Mucosa of descending colon (tissue), 3 donors: ENCODE measurements at regions not wholly inside any gene's neighbourhood (a gene's known extent, or its start where the extent isn't known, plus 50 kb on each side); places are given as distances from the start of the nearest gene placed in this dataset.

Source experiments
- ATAC-seq: fragments of 200-7000 bp; cut with Tn5 transposase; one replicate; pipeline ENCODE4 v1.9.1; 2020; ENCODE audit warnings: mild to moderate bottlenecking, moderate library complexity
- DNase-seq, 3 donors: peaks; one replicate each; pipeline ENCODE4 v3.0.0-alpha.2; 2020
- H3K36me3 ChIP-seq: fragments of 200-600 bp; one replicate; pipeline ENCODE4 v1.8.0; 2021; ENCODE audit warnings: low read depth, mild to moderate bottlenecking
- H3K4me1 ChIP-seq: fragments of 200-600 bp; one replicate; pipeline ENCODE4 v1.8.0; 2021; ENCODE audit warnings: low read depth, mild to moderate bottlenecking
- H3K4me3 ChIP-seq: fragments of 200-600 bp; one replicate; pipeline ENCODE4 v1.8.0; 2021; ENCODE audit warnings: mild to moderate bottlenecking
- H3K9me3 ChIP-seq: fragments of 200-600 bp; one replicate; pipeline ENCODE4 v1.8.0; 2021; ENCODE audit warnings: mild to moderate bottlenecking
- CTCF ChIP-seq: fragments of 200-600 bp; IDR thresholded peaks from one replicate; pipeline ENCODE4 v1.8.0; 2022; ENCODE audit warnings: antibody characterized with exemption, mild to moderate bottlenecking
- intact Hi-C, 2 donors: fragments of 100-400 bp; cut with DNase I in 1 of 2; cut with micrococcal nuclease in 1 of 2; formaldehyde crosslinking; loops; one replicate each; pipeline versions ENCODE4 v1.11.0 to v1.11.1; 2022; cut with DNase I, micrococcal nuclease
- donor health status: DM: no; HTN: no; CAD: no; lungs with moderate emphysema.
- donor health status: DM: no; HTN: no; CAD: no.
- donor health status: DM: no; HTN: yes; CAD: no.

- no peak overlapping the region for H3K4me3 ChIP-seq
- H3K4me1 ChIP-seq: peaks cover 13% of the 10 kb centered on the region
- H3K9me3 ChIP-seq: no peaks in the 10 kb centered on the region
- TF ChIP-seq CTCF: no peak
- no peaks in the 10 kb centered on the region for H3K36me3 ChIP-seq
- intact Hi-C loops: no loop called here
- DNase-seq (no peak), ATAC-seq (no peak)
Measured at GRCh38 chr5:109486200-109486804, 76.5 kb upstream of the PJA2 start.

GRCh38 chr5:109485030-109485429 lies 75.3 kb upstream of the PJA2 start:
- H3K36me3 ChIP-seq: no peaks in the 10 kb centered on the region
- no peak overlapping the region for H3K4me3 ChIP-seq
- no peak for TF ChIP-seq CTCF
- intact Hi-C loops: no loop called here
- ATAC-seq (peak; percentile 81), DNase-seq (peak; percentile 65 to 88 (median 83))
- peaks cover 13% of the 10 kb centered on the region for H3K4me1 ChIP-seq
- H3K9me3 ChIP-seq: no peaks in the 10 kb centered on the region

GRCh38 chr5:109484597-109484996 lies 74.8 kb upstream of the PJA2 start:
- peak; percentile 71 for ATAC-seq
- Histone ChIP-seq H3K9me3 (no peaks in the 10 kb centered on the region), H3K36me3 (no peaks in the 10 kb centered on the region), H3K4me3 (no peak overlapping the region), H3K4me1 (peaks cover 13% of the 10 kb centered on the region)
- DNase-seq: no peak
- intact Hi-C loops: no loop called here
- no peak for TF ChIP-seq CTCF

GRCh38 chr5:109483395-109483971 lies 73.7 kb upstream of the PJA2 start:
- ATAC-seq (peak; percentile 63), DNase-seq (no peak)
- peaks cover 13% of the 10 kb centered on the region for H3K4me1 ChIP-seq
- no peaks in the 10 kb centered on the region for H3K36me3 ChIP-seq
- H3K4me3 ChIP-seq: no peak overlapping the region
- TF ChIP-seq CTCF: no peak
- intact Hi-C loops: no loop called here
- no peaks in the 10 kb centered on the region for H3K9me3 ChIP-seq

- Histone ChIP-seq H3K4me1 (peaks cover 13% of the 10 kb centered on the region), H3K4me3 (no peak overlapping the region), H3K36me3 (no peaks in the 10 kb centered on the region), H3K9me3 (no peaks in the 10 kb centered on the region)
- ATAC-seq: peak; percentile 13
- TF ChIP-seq CTCF: no peak
- DNase-seq: no peak
- intact Hi-C loops: no loop called here
Measured at GRCh38 chr5:109482748-109483147, 73.0 kb upstream of the PJA2 start.
